GM23338 (cell line): ENCODE measurements at regions not wholly inside any gene's neighbourhood (a gene's known extent, or its start where the extent isn't known, plus 50 kb on each side); places are given as distances from the start of the nearest gene placed in this dataset.

Experiments
- ATAC-seq: fragments of 200-7000 bp; cut with Tn5 transposase; 3 replicates; pipeline ENCODE4 v1.9.1; 2020
- DNase-seq: peaks from one replicate; pipeline ENCODE4 v3.0.0-alpha.2; 2015; ENCODE audit warnings: low spot score
- H2AFZ ChIP-seq: fragments of 200-600 bp; sonication (generic); 2 replicates; pipeline ENCODE4 v1.8.0; 2016; ENCODE audit warnings: antibody characterized with exemption, mild to moderate bottlenecking, moderate library complexity
- H3F3A ChIP-seq: fragments of 200-600 bp; sonication (generic); replicated peaks from 2 replicates; pipeline ENCODE4 v1.8.0; 2017; ENCODE audit warnings: antibody characterized with exemption, mixed run types, low read depth
- H3K27ac ChIP-seq: fragments of 200-600 bp; sonication (generic); 2 replicates; pipeline ENCODE4 v1.6.1; 2016; ENCODE audit warnings: low read depth
- H3K27me3 ChIP-seq: fragments of 200-600 bp; sonication (generic); 2 replicates; pipeline ENCODE4 v1.8.0; 2016; ENCODE audit warnings: mild to moderate bottlenecking, mixed run types, moderate library complexity; ENCODE audit not compliant: insufficient read depth
- H3K36me3 ChIP-seq: fragments of 200-600 bp; sonication (generic); 2 replicates; pipeline ENCODE4 v1.8.0; 2016; ENCODE audit warnings: mild to moderate bottlenecking; ENCODE audit not compliant: insufficient read depth
- H3K4me1 ChIP-seq: fragments of 200-600 bp; sonication (generic); 2 replicates; pipeline ENCODE4 v1.8.0; 2016; ENCODE audit warnings: mild to moderate bottlenecking, moderate library complexity; ENCODE audit not compliant: insufficient read depth
- H3K4me2 ChIP-seq: fragments of 200-600 bp; sonication (generic); 2 replicates; pipeline ENCODE4 v1.7.1; 2017; ENCODE audit warnings: mixed run types
- H3K4me3 ChIP-seq: fragments of 200-600 bp; sonication (generic); 2 replicates; pipeline ENCODE4 v1.6.1; 2016; ENCODE audit warnings: mixed run types
- H3K79me2 ChIP-seq: fragments of 200-600 bp; sonication (generic); replicated peaks from 2 replicates; pipeline ENCODE4 v1.8.0; 2017; ENCODE audit warnings: mild to moderate bottlenecking; ENCODE audit not compliant: insufficient read depth
- H3K9me2 ChIP-seq: fragments of 200-600 bp; sonication (generic); 2 replicates; pipeline ENCODE4 v1.8.0; 2017; ENCODE audit not compliant: insufficient read depth
- H4K20me1 ChIP-seq: fragments of 200-600 bp; sonication (generic); replicated peaks from 2 replicates; pipeline ENCODE4 v1.8.0; 2017; ENCODE audit warnings: mild to moderate bottlenecking; ENCODE audit not compliant: insufficient read depth
- H3K27ac Mint-ChIP-seq: 2 replicates; pipeline ENCODE4 v1.8.0; 2020; ENCODE audit warnings: inconsistent platforms, mild to moderate bottlenecking, moderate library complexity, mixed read lengths
- H3K27me3 Mint-ChIP-seq: 3 replicates; pipeline ENCODE4 v1.8.0; 2022; ENCODE audit warnings: low read depth, mild to moderate bottlenecking, moderate library complexity, mixed read lengths, inconsistent platforms; ENCODE audit not compliant: insufficient read depth, poor library complexity
- H3K36me3 Mint-ChIP-seq: 3 replicates; pipeline ENCODE4 v1.8.0; 2021; ENCODE audit warnings: low read depth, mild to moderate bottlenecking, inconsistent platforms, moderate library complexity, mixed read lengths
- H3K4me1 Mint-ChIP-seq: 3 replicates; pipeline ENCODE4 v1.8.0; 2020; ENCODE audit warnings: mild to moderate bottlenecking, inconsistent platforms, mixed read lengths
- H3K4me3 Mint-ChIP-seq: 3 replicates; pipeline ENCODE4 v1.8.0; 2021; ENCODE audit warnings: moderate library complexity, mild to moderate bottlenecking, inconsistent platforms, mixed read lengths
- H3K9me3 Mint-ChIP-seq: 3 replicates; pipeline ENCODE4 v1.8.0; 2020; ENCODE audit warnings: moderate library complexity, mild to moderate bottlenecking, inconsistent platforms, mixed read lengths
- CREB1 ChIP-seq: fragments of 250-450 bp; sonication (Bioruptor Pico); IDR thresholded peaks from 2 replicates; pipeline ENCODE4 v1.5.0; 2020; ENCODE audit warnings: low read depth, mild to moderate bottlenecking, moderate library complexity
- CTCF ChIP-seq, 2 experiments: fragments of 200-600 bp in 1 of 2; sonication (generic) in 1 of 2; conservative IDR thresholded peaks; 2 replicates each; pipeline versions ENCODE4 v1.5.1 to v1.6.1; 2016 to 2017; ENCODE audit warnings: antibody characterized with exemption in 2 of 2, low read depth in 2 of 2, mild to moderate bottlenecking in 2 of 2, moderate library complexity in 1 of 2
- ETS1 ChIP-seq: IDR thresholded peaks from 2 replicates; pipeline ENCODE4 v1.6.1; 2016; ENCODE audit warnings: antibody characterized with exemption
- EZH2 ChIP-seq: fragments of 200-600 bp; sonication (generic); IDR thresholded peaks from one replicate; pipeline ENCODE4 v1.8.0; 2017; ENCODE audit warnings: antibody characterized with exemption, mild to moderate bottlenecking, low read depth; ENCODE audit not compliant: unreplicated experiment
- EZH2phosphoT487 ChIP-seq: fragments of 200-600 bp; sonication (generic); IDR thresholded peaks from one replicate; pipeline ENCODE4 v1.8.1; 2018; ENCODE audit warnings: antibody characterized with exemption; ENCODE audit not compliant: unreplicated experiment
- JUNB ChIP-seq: IDR thresholded peaks from one replicate; pipeline ENCODE4 v1.6.1; 2016; ENCODE audit warnings: antibody characterized with exemption; ENCODE audit not compliant: unreplicated experiment
- NANOG ChIP-seq: IDR thresholded peaks from 2 replicates; pipeline ENCODE4 v1.6.1; 2016; ENCODE audit warnings: antibody characterized with exemption, borderline replicate concordance
- POLR2AphosphoS5 ChIP-seq: IDR thresholded peaks from 2 replicates; pipeline ENCODE4 v1.6.1; 2016; ENCODE audit warnings: antibody characterized with exemption, low read depth
- REST ChIP-seq: IDR thresholded peaks from one replicate; pipeline ENCODE4 v1.6.1; 2018; ENCODE audit warnings: antibody characterized with exemption; ENCODE audit not compliant: unreplicated experiment
- STAT1 ChIP-seq: IDR thresholded peaks from one replicate; pipeline ENCODE4 v1.6.1; 2016; ENCODE audit warnings: antibody characterized with exemption; ENCODE audit not compliant: unreplicated experiment
- ZNF114 ChIP-seq: fragments of 250-450 bp; sonication (Bioruptor Pico); IDR thresholded peaks from 2 replicates; pipeline ENCODE4 v1.5.0; 2020; ENCODE audit warnings: mild to moderate bottlenecking, moderate library complexity
- ZNF331 ChIP-seq: fragments of 250-450 bp; sonication (Bioruptor Pico); IDR thresholded peaks from 2 replicates; pipeline ENCODE4 v1.5.0; 2020; ENCODE audit warnings: low read depth, mild to moderate bottlenecking, moderate library complexity
- ZNF462 ChIP-seq: fragments of 250-450 bp; sonication (Bioruptor Pico); IDR thresholded peaks from 2 replicates; pipeline ENCODE4 v1.5.0; 2020; ENCODE audit warnings: mild to moderate bottlenecking, moderate library complexity

- Histone ChIP-seq H3F3A (no peaks in the 10 kb centered on the region), H3K4me2 (no peak overlapping the region), H3K27me3 (no peaks in the 10 kb centered on the region), H3K4me1 (no peaks in the 10 kb centered on the region), H3K79me2 (no peaks in the 10 kb centered on the region), H3K4me3 (no peak overlapping the region), H3K27ac (no peak overlapping the region), H4K20me1 (no peaks in the 10 kb centered on the region), H3K36me3 (no peaks in the 10 kb centered on the region), H3K9me2 (no peaks in the 10 kb centered on the region), H2AFZ (no peak overlapping the region)
- DNase-seq (no peak), ATAC-seq (no peak)
- Mint-ChIP-seq H3K27me3 (no peaks in the 10 kb centered on the region), H3K9me3 (no peaks in the 10 kb centered on the region), H3K27ac (no peak overlapping the region), H3K36me3 (no peaks in the 10 kb centered on the region), H3K4me1 (0 out of 3 replicates have a peak, but pooled peaks cover 2% of the 10 kb centered on the region), H3K4me3 (no peak overlapping the region)
- no peak for TF ChIP-seq EZH2phosphoT487
- TF ChIP-seq REST, result no peak
- no peak for TF ChIP-seq CTCF (conservative IDR thresholded peaks at IDR 0.05; ENCODE audit: low read depth in 2 of 2)
- TF ChIP-seq JUNB, result no peak
- TF ChIP-seq ZNF114 (CRISPR knock-in tag), result no peak
- no peak for TF ChIP-seq ZNF462 (CRISPR knock-in tag)
- TF ChIP-seq ETS1, result no peak
- no peak for TF ChIP-seq EZH2
- no peak for TF ChIP-seq STAT1
- no peak for TF ChIP-seq NANOG
- no peak for TF ChIP-seq CREB1 (CRISPR knock-in tag)
- no peak for TF ChIP-seq ZNF331 (CRISPR knock-in tag)
- no peak for TF ChIP-seq POLR2AphosphoS5
These were observed 213.4 kb downstream of the SPCS3 start for GRCh38 chr4:176533159-176533558.
